Activated CD4-positive, alpha-beta memory T cell treated with anti-CD3 and anti-CD28 coated beads, Interleukin-2, amount 10 ng/mL, durations not matched to agents 7 days and 5 days (primary cell): ENCODE measurements at regions not wholly inside any gene's neighbourhood (a gene's known extent, or its start where the extent isn't known, plus 50 kb on each side); places are given as distances from the start of the nearest gene placed in this dataset.

ENCODE experiments used
- CTCF ChIA-PET: fragments of 350-600 bp; sonication (Branson Sonifier 250); formaldehyde crosslinking; loops from one replicate; lab custom pipeline; 2021; ENCODE audit warnings: antibody characterized with exemption, inconsistent platforms; lab: Charles Lee
- POLR2A ChIA-PET: fragments of 350-600 bp; sonication (Branson Sonifier 250); formaldehyde crosslinking; loops from one replicate; lab custom pipeline; 2021; ENCODE audit warnings: antibody characterized with exemption; lab: Charles Lee
- DNase-seq: peaks from one replicate; pipeline ENCODE4 v3.0.0-alpha.2; 2020
- H3K27ac Mint-ChIP-seq: one replicate; pipeline ENCODE4 v1.8.0; 2021; ENCODE audit warnings: mild to moderate bottlenecking, mixed read lengths
- H3K27me3 Mint-ChIP-seq: one replicate; pipeline ENCODE4 v1.8.0; 2021; ENCODE audit warnings: mixed read lengths
- H3K36me3 Mint-ChIP-seq: one replicate; pipeline ENCODE4 v1.8.0; 2021; ENCODE audit warnings: low read depth, mixed read lengths
- H3K4me1 Mint-ChIP-seq: one replicate; pipeline ENCODE4 v1.8.0; 2021; ENCODE audit warnings: mixed read lengths
- H3K4me3 Mint-ChIP-seq: one replicate; pipeline ENCODE4 v1.8.0; 2021; ENCODE audit warnings: mild to moderate bottlenecking, mixed read lengths
- H3K9me3 Mint-ChIP-seq: one replicate; pipeline ENCODE4 v1.8.0; 2021; ENCODE audit warnings: mixed read lengths

DNA sequence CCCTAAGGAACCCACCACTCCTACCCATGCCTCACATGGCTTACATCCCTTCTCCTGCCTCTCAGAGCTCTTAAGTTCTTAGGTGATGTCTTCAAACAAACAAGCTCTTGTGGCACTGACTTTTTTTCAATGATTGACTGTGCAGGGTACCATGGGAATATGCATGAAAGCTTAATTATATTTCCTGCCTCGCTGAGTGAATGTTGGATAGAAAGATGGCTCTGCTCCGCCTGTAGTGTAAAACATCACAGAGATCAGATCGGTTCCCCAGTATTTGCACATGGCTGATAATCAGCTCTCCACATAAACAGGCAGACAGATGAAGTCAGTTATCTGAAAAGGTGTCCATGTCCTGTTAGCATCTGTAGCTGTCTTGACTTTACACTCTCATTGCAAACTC lies 820.8 kb downstream of the TDRD15 start:
- Mint-ChIP-seq H3K9me3 (peaks cover 16% of the 10 kb centered on the region), H3K4me3 (no peak overlapping the region), H3K36me3 (no peaks in the 10 kb centered on the region), H3K27ac (no peak overlapping the region), H3K27me3 (no peaks in the 10 kb centered on the region), H3K4me1 (no peaks in the 10 kb centered on the region)
- ChIA-PET CTCF (no interaction called here), POLR2A (no interaction called here)
- no peak for DNase-seq

- Mint-ChIP-seq H3K4me3 (no peak overlapping the region), H3K27me3 (no peaks in the 10 kb centered on the region), H3K9me3 (peaks cover 16% of the 10 kb centered on the region), H3K27ac (no peak overlapping the region), H3K36me3 (no peaks in the 10 kb centered on the region), H3K4me1 (no peaks in the 10 kb centered on the region)
- POLR2A ChIA-PET = no interaction called here
- CTCF ChIA-PET = no interaction called here
- DNase-seq = no peak
Observed at GRCh38 chr2:21945658-21946057, 821.9 kb downstream of the TDRD15 start.

DNA sequence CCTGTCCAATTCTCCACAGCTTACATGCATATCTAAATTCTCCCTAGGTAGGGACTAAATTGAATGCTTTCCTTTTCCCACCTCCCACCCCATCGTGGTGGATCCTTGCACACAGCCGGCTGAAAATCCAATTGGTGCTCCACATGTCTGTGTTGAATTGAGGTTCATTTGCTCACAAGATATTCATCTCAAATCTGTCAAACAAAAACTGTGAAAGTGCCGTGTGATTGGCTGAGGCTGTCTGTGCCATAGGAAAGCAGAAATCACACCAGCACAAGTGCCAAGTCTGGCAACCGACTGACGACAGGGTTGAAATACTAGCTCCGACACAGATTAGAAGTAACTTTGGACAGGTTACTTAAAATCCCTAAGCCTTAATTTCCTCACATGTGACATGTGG lies 823.3 kb downstream of the TDRD15 start:
- ChIA-PET CTCF (no interaction called here), POLR2A (no interaction called here)
- Mint-ChIP-seq H3K9me3 (peaks cover 16% of the 10 kb centered on the region), H3K4me1 (no peaks in the 10 kb centered on the region), H3K36me3 (no peaks in the 10 kb centered on the region), H3K27me3 (no peaks in the 10 kb centered on the region), H3K27ac (no peak overlapping the region), H3K4me3 (no peak overlapping the region)
- no peak for DNase-seq

- ChIA-PET CTCF (no interaction called here), POLR2A (no interaction called here)
- H3K9me3 Mint-ChIP-seq = peaks cover 10% of the 10 kb centered on the region
- no peaks in the 10 kb centered on the region for H3K27me3 Mint-ChIP-seq
- no peak overlapping the region for H3K4me3 Mint-ChIP-seq
- DNase-seq = no peak
- no peak overlapping the region for H3K27ac Mint-ChIP-seq
- no peaks in the 10 kb centered on the region for H3K4me1 Mint-ChIP-seq
- H3K36me3 Mint-ChIP-seq = no peaks in the 10 kb centered on the region
Observed at GRCh38 chr2:21966139-21966538, 842.4 kb downstream of the TDRD15 start.

GRCh38 chr2:21970971-21971370 lies 847.2 kb downstream of the TDRD15 start:
- Mint-ChIP-seq H3K4me1 (no peaks in the 10 kb centered on the region), H3K4me3 (no peak overlapping the region), H3K27me3 (no peaks in the 10 kb centered on the region), H3K9me3 (peaks cover 14% of the 10 kb centered on the region), H3K36me3 (no peaks in the 10 kb centered on the region), H3K27ac (no peak overlapping the region)
- POLR2A ChIA-PET = no interaction called here
- CTCF ChIA-PET = no interaction called here
- DNase-seq = no peak

DNA sequence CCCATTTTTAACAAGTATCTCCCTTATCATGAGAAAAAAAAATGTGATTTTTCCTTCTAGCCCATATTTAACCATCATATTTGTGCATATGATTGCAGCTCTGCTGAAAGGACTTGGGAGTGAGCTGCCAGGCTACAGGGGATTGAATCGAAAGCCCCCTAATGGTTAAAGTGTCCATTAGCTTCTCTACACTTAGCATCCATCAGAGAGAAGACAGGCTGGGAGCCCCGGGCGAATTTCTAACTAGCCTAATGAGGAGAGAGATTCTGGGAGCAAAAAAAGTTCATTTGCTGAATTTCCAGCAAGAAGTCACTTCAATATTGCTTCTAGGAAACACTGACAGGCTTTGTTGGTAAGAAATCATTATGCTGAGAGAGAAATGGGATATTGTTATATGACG lies 848.8 kb downstream of the TDRD15 start:
- Mint-ChIP-seq H3K4me3 (no peak overlapping the region), H3K27ac (no peak overlapping the region), H3K36me3 (no peaks in the 10 kb centered on the region), H3K9me3 (peaks cover 16% of the 10 kb centered on the region), H3K4me1 (no peaks in the 10 kb centered on the region), H3K27me3 (no peaks in the 10 kb centered on the region)
- DNase-seq = no peak
- CTCF ChIA-PET = no interaction called here
- POLR2A ChIA-PET = no interaction called here

GRCh38 chr2:21981127-21981526 lies 857.4 kb downstream of the TDRD15 start:
- no peaks in the 10 kb centered on the region for H3K36me3 Mint-ChIP-seq
- POLR2A ChIA-PET = no interaction called here
- no peak for DNase-seq
- H3K9me3 Mint-ChIP-seq = peaks cover 27% of the 10 kb centered on the region
- H3K4me1 Mint-ChIP-seq = no peaks in the 10 kb centered on the region
- CTCF ChIA-PET = no interaction called here
- no peak overlapping the region for H3K27ac Mint-ChIP-seq
- no peaks in the 10 kb centered on the region for H3K27me3 Mint-ChIP-seq
- no peak overlapping the region for H3K4me3 Mint-ChIP-seq

- DNase-seq = no peak
- no peaks in the 10 kb centered on the region for H3K27me3 Mint-ChIP-seq
Observed at GRCh38 chr2:21993002-21993401, 869.2 kb downstream of the TDRD15 start.

GRCh38 chr2:21996339-21996738 lies 872.6 kb downstream of the TDRD15 start:
- CTCF ChIA-PET = no interaction called here

More at GRCh38 chr2:21993002-21993401, 869.2 kb downstream of the TDRD15 start:
- H3K4me1 Mint-ChIP-seq = no peaks in the 10 kb centered on the region
- POLR2A ChIA-PET = no interaction called here
- no peak overlapping the region for H3K4me3 Mint-ChIP-seq
- CTCF ChIA-PET = no interaction called here
- no peak overlapping the region for H3K27ac Mint-ChIP-seq
- H3K9me3 Mint-ChIP-seq = peaks cover 30% of the 10 kb centered on the region
- no peaks in the 10 kb centered on the region for H3K36me3 Mint-ChIP-seq

GRCh38 chr2:21999522-21999921 lies 875.8 kb downstream of the TDRD15 start:
- DNase-seq = no peak
- Mint-ChIP-seq H3K27me3 (no peaks in the 10 kb centered on the region), H3K4me1 (no peaks in the 10 kb centered on the region), H3K27ac (no peak overlapping the region), H3K9me3 (peaks cover 8% of the 10 kb centered on the region), H3K4me3 (no peak overlapping the region), H3K36me3 (no peaks in the 10 kb centered on the region)
- CTCF ChIA-PET = no interaction called here
- POLR2A ChIA-PET = no interaction called here

More at GRCh38 chr2:21996339-21996738, 872.6 kb downstream of the TDRD15 start:
- no peak overlapping the region for H3K4me3 Mint-ChIP-seq
- H3K27me3 Mint-ChIP-seq = no peaks in the 10 kb centered on the region
- no peaks in the 10 kb centered on the region for H3K4me1 Mint-ChIP-seq
- H3K36me3 Mint-ChIP-seq = no peaks in the 10 kb centered on the region
- no peak for DNase-seq
- H3K9me3 Mint-ChIP-seq = peaks cover 25% of the 10 kb centered on the region
- H3K27ac Mint-ChIP-seq = no peak overlapping the region
- POLR2A ChIA-PET = no interaction called here

DNA sequence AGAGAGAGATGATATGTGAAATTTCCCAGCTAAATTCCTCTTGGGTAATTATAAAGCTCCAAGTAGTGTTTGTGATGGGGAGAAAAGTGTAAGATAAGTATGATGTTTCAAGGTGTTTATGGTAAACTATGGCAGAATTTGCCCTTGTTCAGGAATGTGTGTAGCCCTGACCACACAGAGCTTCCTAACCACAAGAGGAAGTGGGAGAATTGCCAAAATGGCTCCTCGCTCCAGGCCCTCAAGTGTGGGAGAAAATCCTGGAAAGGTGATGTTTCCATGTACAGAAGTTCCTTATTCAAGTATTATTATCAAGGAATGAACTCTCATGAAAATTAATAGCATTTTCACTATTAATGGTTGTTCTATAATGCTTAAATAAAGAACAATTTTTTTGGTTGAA lies 878.3 kb downstream of the TDRD15 start:
- H3K4me1 Mint-ChIP-seq = no peaks in the 10 kb centered on the region
- H3K36me3 Mint-ChIP-seq = no peaks in the 10 kb centered on the region
- H3K4me3 Mint-ChIP-seq = no peak overlapping the region
- DNase-seq = no peak
- ChIA-PET POLR2A (no interaction called here), CTCF (no interaction called here)
- H3K27me3 Mint-ChIP-seq = no peaks in the 10 kb centered on the region
- no peak overlapping the region for H3K27ac Mint-ChIP-seq
- H3K9me3 Mint-ChIP-seq = peaks cover 10% of the 10 kb centered on the region

DNA sequence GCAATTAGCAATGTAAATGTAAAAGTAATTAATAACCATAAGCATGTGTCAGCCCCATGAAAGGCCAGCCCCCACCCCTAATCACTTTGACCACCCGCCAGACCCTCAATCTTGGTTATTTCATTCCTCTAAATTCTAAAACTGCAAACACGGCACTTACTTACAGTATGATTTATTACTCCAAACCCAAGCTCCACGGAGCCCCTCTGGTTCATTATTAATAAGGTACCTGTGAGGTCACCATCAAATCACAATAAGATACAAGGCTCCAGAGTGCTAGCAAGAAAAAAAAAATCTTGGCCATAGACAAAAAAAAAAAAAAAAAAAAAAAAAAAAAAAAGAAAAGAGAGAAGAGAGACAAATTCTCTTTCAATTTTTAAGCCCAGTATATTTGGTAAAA lies 879.5 kb downstream of the TDRD15 start:
- Mint-ChIP-seq H3K27ac (no peak overlapping the region), H3K4me3 (no peak overlapping the region), H3K36me3 (no peaks in the 10 kb centered on the region), H3K9me3 (peaks cover 10% of the 10 kb centered on the region), H3K4me1 (no peaks in the 10 kb centered on the region), H3K27me3 (no peaks in the 10 kb centered on the region)
- ChIA-PET POLR2A (no interaction called here), CTCF (interaction anchor here (0.7 kb wide), 3 partner anchors 73 to 412 kb away, joined by 4 to 6 read pairs (median 5); no protein-coding TSS in a partner anchor)
- DNase-seq = no peak

DNA sequence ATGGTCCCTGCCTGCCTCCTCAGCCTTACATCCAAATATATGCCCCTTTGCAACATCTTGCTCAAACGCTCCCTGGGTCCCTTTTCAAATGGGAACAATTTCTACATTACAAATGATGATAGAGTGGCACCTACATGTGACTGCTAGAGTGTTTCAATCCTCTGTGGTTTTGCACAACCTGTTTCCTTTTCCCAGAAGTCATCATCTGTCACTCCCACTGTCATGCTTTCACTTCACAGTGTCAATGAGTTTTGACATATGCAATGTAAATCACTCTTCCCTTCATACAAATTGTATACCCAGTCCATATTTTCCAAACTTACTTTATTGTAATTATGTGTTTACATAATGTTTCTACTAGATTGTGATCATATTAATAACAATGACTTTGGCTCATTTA lies 887.3 kb downstream of the TDRD15 start:
- ChIA-PET POLR2A (no interaction called here), CTCF (no interaction called here)
- Mint-ChIP-seq H3K9me3 (peaks cover 16% of the 10 kb centered on the region), H3K4me1 (no peaks in the 10 kb centered on the region), H3K27me3 (no peaks in the 10 kb centered on the region), H3K4me3 (no peak overlapping the region), H3K27ac (no peak overlapping the region), H3K36me3 (no peaks in the 10 kb centered on the region)
- no peak for DNase-seq

- Mint-ChIP-seq H3K36me3 (no peaks in the 10 kb centered on the region), H3K9me3 (peaks cover 1% of the 10 kb centered on the region), H3K27me3 (no peaks in the 10 kb centered on the region), H3K27ac (no peak overlapping the region), H3K4me1 (no peaks in the 10 kb centered on the region), H3K4me3 (no peak overlapping the region)
- DNase-seq = no peak
- CTCF ChIA-PET = no interaction called here
- POLR2A ChIA-PET = no interaction called here
Observed at GRCh38 chr2:22020091-22020742, 896.4 kb downstream of the TDRD15 start.
